GM04504 (cell line): ENCODE measurements at regions not wholly inside any gene's neighbourhood (a gene's known extent, or its start where the extent isn't known, plus 50 kb on each side); places are given as distances from the start of the nearest gene placed in this dataset.

ENCODE experiments used
- DNase-seq: peaks from one replicate; pipeline ENCODE4 v3.0.0-alpha.2; 2012; ENCODE audit warnings: low read depth

- no peak for DNase-seq
These were observed 230.9 kb upstream of the KLF4 start for GRCh38 chr9:107720501-107720900.

GRCh38 chr9:107717529-107718314, 228.2 kb upstream of the KLF4 start:
- no peak for DNase-seq

GRCh38 chr9:107715740-107716139, 226.2 kb upstream of the KLF4 start:
- no peak for DNase-seq

- no peak for DNase-seq
These were observed 223.9 kb upstream of the KLF4 start for GRCh38 chr9:107713470-107713869.

- no peak for DNase-seq
These were observed 222.8 kb upstream of the KLF4 start for GRCh38 chr9:107712390-107712789.

- peak; percentile 90 for DNase-seq
These were observed 222.0 kb upstream of the KLF4 start for GRCh38 chr9:107711542-107711941.

- DNase-seq = no peak
These were observed 221.4 kb upstream of the KLF4 start for GRCh38 chr9:107710953-107711352.

- DNase-seq = no peak
These were observed 221.0 kb upstream of the KLF4 start for GRCh38 chr9:107710546-107710945.

GRCh38 chr9:107708791-107709190, 219.2 kb upstream of the KLF4 start:
- no peak for DNase-seq

- no peak for DNase-seq
These were observed 218.4 kb upstream of the KLF4 start for GRCh38 chr9:107707915-107708441.

- peak; percentile 77 for DNase-seq
These were observed 217.9 kb upstream of the KLF4 start for GRCh38 chr9:107707428-107707837.

GRCh38 chr9:107706701-107707427, 217.3 kb upstream of the KLF4 start:
- no peak for DNase-seq

- DNase-seq = no peak
These were observed 216.0 kb upstream of the KLF4 start for GRCh38 chr9:107705521-107705920.

- DNase-seq = no peak
These were observed 215.2 kb upstream of the KLF4 start for GRCh38 chr9:107704774-107705173.

- no peak for DNase-seq
These were observed 214.1 kb upstream of the KLF4 start for GRCh38 chr9:107703651-107704050.

- no peak for DNase-seq
These were observed 211.3 kb upstream of the KLF4 start for GRCh38 chr9:107700847-107701246.

GRCh38 chr9:107699231-107699630, 209.7 kb upstream of the KLF4 start:
- no peak for DNase-seq

GRCh38 chr9:107698779-107699178, 209.2 kb upstream of the KLF4 start:
- no peak for DNase-seq

GRCh38 chr9:107696302-107696701, 206.7 kb upstream of the KLF4 start:
- no peak for DNase-seq

- DNase-seq = no peak
These were observed 204.8 kb upstream of the KLF4 start for GRCh38 chr9:107694390-107694789.

- no peak for DNase-seq
These were observed 204.2 kb upstream of the KLF4 start for GRCh38 chr9:107693625-107694326.

- no peak for DNase-seq
These were observed 202.1 kb upstream of the KLF4 start for GRCh38 chr9:107691664-107692063.

- DNase-seq = no peak
These were observed 200.5 kb upstream of the KLF4 start for GRCh38 chr9:107690021-107690420.
